Fibroblast of pulmonary artery (primary cell): ENCODE measurements at regions not wholly inside any gene's neighbourhood (a gene's known extent, or its start where the extent isn't known, plus 50 kb on each side); places are given as distances from the start of the nearest gene placed in this dataset.
A peak's percentile ranks its signal among the peaks of the same experiment; 100 is the strongest.

Source experiments
- DNase-seq: peaks from one replicate; pipeline ENCODE4 v3.0.0-alpha.2; 2010; ENCODE audit warnings: low read depth
- H3K4me3 ChIP-seq: replicated peaks from 2 replicates; pipeline ENCODE4 v1.5.1; 2011; ENCODE audit warnings: low read depth, mild to moderate bottlenecking, control low read depth, low read length, moderate library complexity
- TF ChIP-seq, protein P1 (sequence below): IDR thresholded peaks from 2 replicates; pipeline ENCODE4 v1.5.1; 2011; ENCODE audit warnings: mild to moderate bottlenecking, control low read depth, low read length, inconsistent platforms; ENCODE audit errors: missing control alignments

DNA sequence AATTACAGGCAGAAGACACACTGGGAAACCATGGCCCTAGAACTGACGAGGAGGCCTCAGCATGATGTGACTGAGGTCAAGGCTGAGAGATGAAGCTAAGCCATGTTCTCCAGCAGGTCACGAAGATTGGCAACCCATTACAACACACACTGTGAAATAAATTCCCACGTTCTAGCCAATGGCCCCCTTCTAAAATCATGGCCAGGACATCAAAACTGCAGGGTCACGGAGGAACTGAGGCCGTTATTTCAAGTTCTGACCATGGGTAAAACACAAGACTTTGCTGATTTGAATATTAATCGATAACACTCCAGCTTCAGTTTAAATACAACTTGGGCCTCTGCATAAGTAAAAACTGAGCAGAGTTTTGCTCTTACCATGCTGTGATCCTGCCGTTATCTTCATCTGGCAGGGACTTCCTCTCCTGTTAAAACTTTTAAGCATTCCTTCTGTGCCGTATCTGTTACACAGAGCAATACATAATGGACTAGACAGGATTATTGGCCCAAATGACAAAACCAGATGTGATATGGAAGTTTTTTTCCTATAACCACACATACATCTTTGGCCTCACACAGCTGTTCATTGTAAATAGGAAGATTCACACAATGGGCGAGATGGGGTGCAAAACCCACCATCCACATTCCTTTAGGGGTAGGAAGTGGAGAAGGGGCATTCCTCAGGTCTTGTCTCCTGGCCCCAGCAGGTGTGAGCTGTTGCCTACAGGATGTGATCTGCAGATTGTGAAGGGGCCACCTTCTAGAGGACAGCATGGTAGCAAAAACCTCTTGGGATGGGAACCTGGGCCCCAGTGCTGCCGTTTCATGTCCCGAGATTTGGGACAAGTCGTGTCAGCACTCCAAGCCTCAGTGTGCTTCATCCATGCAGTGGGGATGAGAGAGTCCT is 207.4 kb downstream of the OPA1 start:
- TF ChIP-seq, protein P1, sequence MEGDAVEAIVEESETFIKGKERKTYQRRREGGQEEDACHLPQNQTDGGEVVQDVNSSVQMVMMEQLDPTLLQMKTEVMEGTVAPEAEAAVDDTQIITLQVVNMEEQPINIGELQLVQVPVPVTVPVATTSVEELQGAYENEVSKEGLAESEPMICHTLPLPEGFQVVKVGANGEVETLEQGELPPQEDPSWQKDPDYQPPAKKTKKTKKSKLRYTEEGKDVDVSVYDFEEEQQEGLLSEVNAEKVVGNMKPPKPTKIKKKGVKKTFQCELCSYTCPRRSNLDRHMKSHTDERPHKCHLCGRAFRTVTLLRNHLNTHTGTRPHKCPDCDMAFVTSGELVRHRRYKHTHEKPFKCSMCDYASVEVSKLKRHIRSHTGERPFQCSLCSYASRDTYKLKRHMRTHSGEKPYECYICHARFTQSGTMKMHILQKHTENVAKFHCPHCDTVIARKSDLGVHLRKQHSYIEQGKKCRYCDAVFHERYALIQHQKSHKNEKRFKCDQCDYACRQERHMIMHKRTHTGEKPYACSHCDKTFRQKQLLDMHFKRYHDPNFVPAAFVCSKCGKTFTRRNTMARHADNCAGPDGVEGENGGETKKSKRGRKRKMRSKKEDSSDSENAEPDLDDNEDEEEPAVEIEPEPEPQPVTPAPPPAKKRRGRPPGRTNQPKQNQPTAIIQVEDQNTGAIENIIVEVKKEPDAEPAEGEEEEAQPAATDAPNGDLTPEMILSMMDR, result no peak
- no peak overlapping the region for H3K4me3 ChIP-seq
- DNase-seq, result no peak

DNA sequence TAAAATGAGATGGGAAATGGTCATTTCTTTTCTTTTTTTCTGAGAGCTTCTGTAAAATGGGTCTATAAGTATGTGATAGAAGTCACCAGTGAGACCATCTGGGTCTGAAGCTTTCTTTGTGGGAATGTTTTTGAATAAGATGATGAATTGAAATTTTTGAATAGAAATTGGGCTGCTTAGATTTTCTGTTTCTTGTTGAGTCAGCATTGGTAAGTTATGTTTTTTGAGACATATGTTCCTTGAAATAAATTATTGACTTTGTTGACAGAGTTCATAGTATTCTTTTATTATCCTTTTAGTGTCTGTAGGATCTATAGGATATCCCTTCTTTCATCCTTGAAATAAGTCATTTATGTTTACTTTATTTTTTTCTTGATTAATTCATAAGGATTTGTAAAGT is 208.1 kb downstream of the OPA1 start:
- no peak for DNase-seq
- H3K4me3 ChIP-seq, result no peak overlapping the region
- TF ChIP-seq, protein P1, result no peak

DNA sequence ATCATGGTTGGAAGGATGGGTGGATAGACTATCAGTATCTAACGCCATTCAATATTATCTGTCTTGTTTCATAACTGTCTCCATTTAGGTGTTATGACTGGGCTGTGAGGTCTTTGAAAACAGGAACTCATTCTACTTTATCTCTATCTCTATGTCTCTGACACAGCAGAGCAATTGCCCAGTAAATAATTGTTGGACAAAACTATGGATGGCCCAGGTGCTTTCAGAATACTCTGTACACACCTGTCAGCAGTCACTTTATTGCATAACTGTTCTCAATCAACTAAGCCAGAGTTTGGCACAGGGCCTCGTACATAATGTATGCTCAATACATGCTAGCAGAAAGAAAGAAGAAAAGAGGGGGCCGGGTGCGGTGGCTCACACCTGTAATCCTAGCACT is 210.3 kb downstream of the OPA1 start:
- DNase-seq, result no peak
- no peak overlapping the region for H3K4me3 ChIP-seq
- TF ChIP-seq, protein P1, result no peak

DNA sequence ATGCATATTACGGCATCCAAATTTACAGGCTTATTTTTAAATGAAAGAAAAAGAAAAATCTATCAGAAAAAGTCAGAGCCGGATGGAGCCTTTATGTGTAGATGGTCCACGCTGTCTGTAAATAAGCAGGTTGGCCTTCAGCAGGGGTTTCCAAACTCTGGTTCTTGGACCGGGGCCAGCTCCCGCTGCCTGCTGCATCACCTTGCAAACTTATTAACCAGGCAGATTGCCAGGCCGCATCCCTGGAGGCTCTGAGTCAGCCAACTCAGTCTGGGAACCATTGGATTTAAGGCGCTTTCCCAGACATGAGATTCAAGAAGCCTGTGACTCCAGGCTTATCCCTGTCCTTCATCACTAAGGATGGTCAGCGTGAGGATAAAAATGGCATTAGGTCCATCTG is 212.4 kb downstream of the OPA1 start:
- DNase-seq, result peak; percentile 95
- TF ChIP-seq, protein P1, result no peak
- H3K4me3 ChIP-seq, result no peak overlapping the region

DNA sequence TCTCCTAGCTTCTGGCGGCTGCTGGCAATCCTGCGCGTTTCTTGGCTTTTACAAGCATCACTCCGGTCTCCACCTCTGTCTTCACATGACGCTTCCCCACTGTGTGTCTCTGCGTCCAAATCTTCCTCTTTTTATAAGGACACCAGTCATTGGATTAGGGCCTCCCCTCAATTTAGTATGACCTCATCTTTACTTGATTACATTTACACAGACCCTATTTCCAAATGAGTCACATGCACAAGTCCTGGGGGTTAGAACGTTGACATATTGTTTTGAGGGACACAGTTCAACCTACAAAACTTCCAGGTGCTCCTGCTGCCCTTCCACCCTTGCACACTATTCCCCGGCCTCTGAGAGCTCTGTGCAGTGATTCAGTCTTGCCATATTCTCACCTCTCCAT is 215.3 kb downstream of the OPA1 start:
- TF ChIP-seq, protein P1, result no peak
- no peak overlapping the region for H3K4me3 ChIP-seq
- no peak for DNase-seq

DNA sequence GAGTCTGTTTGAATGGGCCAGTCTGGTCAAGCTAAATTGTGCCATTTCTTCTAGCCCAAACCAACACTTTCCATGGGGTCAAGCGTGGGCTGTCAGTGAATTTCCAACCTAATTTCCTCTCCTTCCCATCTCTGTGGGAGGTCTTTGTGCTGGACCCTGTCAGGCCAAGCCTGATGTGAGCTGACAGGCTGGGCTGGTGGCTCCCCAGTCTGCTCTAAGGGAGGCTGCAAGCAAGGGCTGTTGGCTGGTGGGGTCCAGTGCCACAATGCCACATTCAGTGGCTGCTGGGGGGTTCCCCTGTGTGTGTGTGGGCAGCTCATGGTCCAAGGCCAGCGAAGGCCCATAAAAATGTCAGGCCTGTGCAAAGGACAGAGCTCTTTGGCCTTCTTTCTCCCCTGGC is 216.1 kb downstream of the OPA1 start:
- no peak overlapping the region for H3K4me3 ChIP-seq
- no peak for DNase-seq
- TF ChIP-seq, protein P1, result no peak

DNA sequence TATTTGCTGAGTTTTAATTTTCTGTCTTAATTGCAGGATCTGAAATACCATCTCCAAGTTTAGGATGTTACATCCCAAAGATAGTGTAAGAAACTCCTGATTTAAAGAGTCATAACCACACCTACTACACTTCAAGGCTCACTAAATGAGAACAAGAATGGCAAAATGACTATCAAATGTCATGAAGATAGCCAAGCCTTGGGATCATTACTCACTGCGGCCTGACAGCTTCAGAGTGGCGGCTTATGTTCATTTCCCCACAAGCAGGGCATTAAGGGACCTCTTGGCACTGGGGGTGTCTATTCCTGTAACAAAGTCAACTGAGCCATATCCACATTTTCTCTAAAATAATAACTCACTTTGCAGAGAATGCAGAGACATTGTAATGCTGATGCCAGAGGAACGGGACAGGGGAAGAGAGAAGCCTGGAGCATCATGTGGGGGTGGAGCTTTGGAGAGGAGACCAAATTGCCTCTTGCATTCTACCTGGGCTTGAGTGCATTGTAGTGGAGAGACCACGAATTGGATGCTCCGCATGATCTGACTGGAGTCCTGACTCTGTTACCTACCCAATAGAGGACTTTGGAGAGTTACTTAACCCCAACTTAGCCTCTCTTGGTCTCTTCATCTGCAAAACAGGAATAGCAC is 219.2 kb downstream of the OPA1 start:
- no peak for DNase-seq
- H3K4me3 ChIP-seq, result no peak overlapping the region
- TF ChIP-seq, protein P1, result no peak
